ENCODE measurements at regions not wholly inside any gene's neighbourhood (a gene's known extent, or its start where the extent isn't known, plus 50 kb on each side); places are given as distances from the start of the nearest gene placed in this dataset.

GRCh38 chr6:47169785-47170616, 127.9 kb upstream of the ADGRF1 start:
- no peak for TF ChIP-seq SIN3A (IDR thresholded peaks at IDR 0.05; ENCODE audit: borderline replicate concordance, insufficient read depth, low read length)
- TF ChIP-seq TAF1 (IDR thresholded peaks at IDR 0.05; ENCODE audit: borderline replicate concordance, insufficient read depth, low read length), result no peak
- TF ChIP-seq POLR2AphosphoS5 (IDR thresholded peaks at IDR 0.05; ENCODE audit: low read depth, low read length), result no peak
- TF ChIP-seq REST (IDR thresholded peaks at IDR 0.05; ENCODE audit: insufficient read depth in 1 of 2, low read depth in 2 of 2, low read length in 2 of 2), result no peak
- no peak for TF ChIP-seq FOXP2 (optimal IDR thresholded peaks at IDR 0.05; ENCODE audit: borderline replicate concordance, extremely low read depth, extremely low read length, insufficient read depth)

- no peak for TF ChIP-seq FOXP2 (optimal IDR thresholded peaks at IDR 0.05; ENCODE audit: borderline replicate concordance, extremely low read depth, extremely low read length, insufficient read depth)
- no peak for TF ChIP-seq POLR2AphosphoS5 (IDR thresholded peaks at IDR 0.05; ENCODE audit: low read depth, low read length)
- TF ChIP-seq REST (IDR thresholded peaks at IDR 0.05; ENCODE audit: insufficient read depth in 1 of 2, low read depth in 2 of 2, low read length in 2 of 2), result no peak
- TF ChIP-seq SIN3A (IDR thresholded peaks at IDR 0.05; ENCODE audit: borderline replicate concordance, insufficient read depth, low read length), result no peak
- TF ChIP-seq TAF1 (IDR thresholded peaks at IDR 0.05; ENCODE audit: borderline replicate concordance, insufficient read depth, low read length), result no peak
Measured at GRCh38 chr6:47168180-47168579, 126.0 kb upstream of the ADGRF1 start.

GRCh38 chr6:47165918-47166317, 123.8 kb upstream of the ADGRF1 start:
- no peak for TF ChIP-seq FOXP2 (optimal IDR thresholded peaks at IDR 0.05; ENCODE audit: borderline replicate concordance, extremely low read depth, extremely low read length, insufficient read depth)
- no peak for TF ChIP-seq POLR2AphosphoS5 (IDR thresholded peaks at IDR 0.05; ENCODE audit: low read depth, low read length)
- no peak for TF ChIP-seq TAF1 (IDR thresholded peaks at IDR 0.05; ENCODE audit: borderline replicate concordance, insufficient read depth, low read length)
- TF ChIP-seq SIN3A (IDR thresholded peaks at IDR 0.05; ENCODE audit: borderline replicate concordance, insufficient read depth, low read length), result no peak
- TF ChIP-seq REST (IDR thresholded peaks at IDR 0.05; ENCODE audit: insufficient read depth in 1 of 2, low read depth in 2 of 2, low read length in 2 of 2), result no peak

GRCh38 chr6:47164877-47165276, 122.7 kb upstream of the ADGRF1 start:
- TF ChIP-seq SIN3A (IDR thresholded peaks at IDR 0.05; ENCODE audit: borderline replicate concordance, insufficient read depth, low read length), result no peak
- TF ChIP-seq POLR2AphosphoS5 (IDR thresholded peaks at IDR 0.05; ENCODE audit: low read depth, low read length), result no peak
- no peak for TF ChIP-seq REST (IDR thresholded peaks at IDR 0.05; ENCODE audit: insufficient read depth in 1 of 2, low read depth in 2 of 2, low read length in 2 of 2)
